NCI-H526 treated with DMSO at 0.1 percent for 48 hours (cell line): ENCODE measurements at regions not wholly inside any gene's neighbourhood (a gene's known extent, or its start where the extent isn't known, plus 50 kb on each side); places are given as distances from the start of the nearest gene placed in this dataset.

Experiments used
- DNase-seq: peaks from one replicate; lab custom pipeline; 2025; lab: John Stamatoyannopoulos, UW

GRCh38 chr5:12354686-12355085 is 450.4 kb upstream of the CTNND2 start:
- DNase-seq = peak; percentile 56

- no peak for DNase-seq
Measured at GRCh38 chr5:12343558-12343957, 439.3 kb upstream of the CTNND2 start.

GRCh38 chr5:12335938-12336337 is 431.7 kb upstream of the CTNND2 start:
- DNase-seq = no peak

- DNase-seq = no peak
Measured at GRCh38 chr5:12332480-12332879, 428.2 kb upstream of the CTNND2 start.

GRCh38 chr5:12330993-12331588 is 426.8 kb upstream of the CTNND2 start:
- DNase-seq = no peak

GRCh38 chr5:12330381-12330780 is 426.1 kb upstream of the CTNND2 start:
- no peak for DNase-seq

GRCh38 chr5:12323637-12324229 is 419.5 kb upstream of the CTNND2 start:
- peak; percentile 90 for DNase-seq

- no peak for DNase-seq
Measured at GRCh38 chr5:12322042-12322441, 417.8 kb upstream of the CTNND2 start.

GRCh38 chr5:12320331-12320730 is 416.1 kb upstream of the CTNND2 start:
- DNase-seq = no peak

GRCh38 chr5:12316812-12317211 is 412.6 kb upstream of the CTNND2 start:
- DNase-seq = no peak

GRCh38 chr5:12315461-12315860 is 411.2 kb upstream of the CTNND2 start:
- DNase-seq = no peak

GRCh38 chr5:12313602-12314001 is 409.4 kb upstream of the CTNND2 start:
- DNase-seq = no peak

GRCh38 chr5:12312343-12312742 is 408.1 kb upstream of the CTNND2 start:
- no peak for DNase-seq

GRCh38 chr5:12294151-12294550 is 389.9 kb upstream of the CTNND2 start:
- no peak for DNase-seq

- DNase-seq = peak; percentile 43
Measured at GRCh38 chr5:12292610-12293204, 388.5 kb upstream of the CTNND2 start.

GRCh38 chr5:12284604-12285003 is 380.4 kb upstream of the CTNND2 start:
- DNase-seq = no peak

GRCh38 chr5:12277504-12278192 is 373.4 kb upstream of the CTNND2 start:
- no peak for DNase-seq

- DNase-seq = no peak
Measured at GRCh38 chr5:12274236-12274635, 370.0 kb upstream of the CTNND2 start.

GRCh38 chr5:12272389-12272788 is 368.1 kb upstream of the CTNND2 start:
- no peak for DNase-seq

- DNase-seq = no peak
Measured at GRCh38 chr5:12270914-12271313, 366.7 kb upstream of the CTNND2 start.

- DNase-seq = no peak
Measured at GRCh38 chr5:12269164-12269563, 364.9 kb upstream of the CTNND2 start.

GRCh38 chr5:12258549-12258948 is 354.3 kb upstream of the CTNND2 start:
- no peak for DNase-seq

GRCh38 chr5:12250454-12250853 is 346.2 kb upstream of the CTNND2 start:
- DNase-seq = no peak
